B cell (primary cell): ENCODE measurements at regions not wholly inside any gene's neighbourhood (a gene's known extent, or its start where the extent isn't known, plus 50 kb on each side); places are given as distances from the start of the nearest gene placed in this dataset.

Experiments
- ATAC-seq: fragments of 200-7000 bp; cut with Tn5 transposase; one replicate; pipeline ENCODE4 v1.10.0; 2021; ENCODE audit warnings: low read depth, mild to moderate bottlenecking, moderate number of reproducible peaks, moderate library complexity
- CTCF ChIA-PET: fragments of 350-600 bp; sonication (Branson Sonifier 250); formaldehyde crosslinking; loops from one replicate; lab custom pipeline; 2021; ENCODE audit warnings: antibody characterized with exemption, inconsistent platforms; lab: Charles Lee
- POLR2A ChIA-PET: fragments of 350-600 bp; sonication (Branson Sonifier 250); formaldehyde crosslinking; loops from one replicate; lab custom pipeline; 2021; ENCODE audit warnings: antibody characterized with exemption; lab: Charles Lee
- DNase-seq: peaks from one replicate; pipeline ENCODE4 v3.0.0; 2013
- H2AFZ ChIP-seq: 2 replicates; pipeline ENCODE4 v1.6.1; 2012; ENCODE audit warnings: mild to moderate bottlenecking, low read depth, low read length; ENCODE audit not compliant: insufficient read depth, poor library complexity, severe bottlenecking
- H3K27ac ChIP-seq, 2 donors: 1 replicate in 1 of 2; 2 replicates in 1 of 2; pipeline ENCODE4 v1.5.1; 2012 to 2013; ENCODE audit warnings: low read length in 2 of 2, mild to moderate bottlenecking in 2 of 2, moderate library complexity in 1 of 2
- H3K27me3 ChIP-seq, 4 experiments: fragments of 200-600 bp in 1 of 4; sonication (generic) in 1 of 4; replicated peaks in 1 of 4; 1 replicate in 2 of 4; 2 replicates in 2 of 4; pipeline versions ENCODE4 v1.6.1 to v1.7.0; 2013 to 2016; ENCODE audit warnings: low read length in 3 of 4, mild to moderate bottlenecking in 2 of 4, mixed read lengths in 1 of 4, moderate library complexity in 1 of 4; ENCODE audit not compliant: insufficient read depth in 4 of 4, control insufficient read depth in 3 of 4; ENCODE audit errors: control extremely low read depth in 1 of 4
- H3K36me3 ChIP-seq, 2 experiments: replicated peaks in 1 of 2; 1 replicate in 1 of 2; 2 replicates in 1 of 2; pipeline versions ENCODE4 v1.6.1 to v1.7.1; 2013; ENCODE audit warnings: low read length in 1 of 2; ENCODE audit not compliant: insufficient read depth in 2 of 2, control insufficient read depth in 1 of 2; ENCODE audit errors: control extremely low read depth in 1 of 2, extremely low read depth in 1 of 2
- H3K4me1 ChIP-seq, 2 donors: fragments of 200-600 bp in 1 of 2; sonication (generic) in 1 of 2; 1 replicate in 1 of 2; 2 replicates in 1 of 2; pipeline versions ENCODE4 v1.5.1 to v1.6.1; 2013 to 2017; ENCODE audit warnings: low read length in 2 of 2; ENCODE audit not compliant: control insufficient read depth in 2 of 2, insufficient read depth in 2 of 2
- H3K4me2 ChIP-seq: replicated peaks from 2 replicates; pipeline ENCODE3; 2012; ENCODE audit warnings: mild to moderate bottlenecking, low read depth, low read length; ENCODE audit not compliant: poor library complexity, severe bottlenecking
- H3K4me3 ChIP-seq, 5 experiments: fragments of 200-600 bp in 1 of 5; sonication (generic) in 1 of 5; 1 replicate in 3 of 5; 2 replicates in 2 of 5; pipeline versions ENCODE4 v1.5.1 to v1.7.0; 2011 to 2016; ENCODE audit warnings: low read length in 4 of 5, mild to moderate bottlenecking in 4 of 5, low read depth in 2 of 5, control low read depth in 1 of 5, moderate library complexity in 1 of 5; ENCODE audit not compliant: insufficient read depth in 1 of 5; ENCODE audit errors: control extremely low read depth in 1 of 5, extremely low read depth in 1 of 5
- H3K79me2 ChIP-seq: fragments of 200-600 bp; sonication (generic); one replicate; pipeline ENCODE4 v1.6.0; 2016; ENCODE audit warnings: low read length; ENCODE audit not compliant: control insufficient read depth, insufficient read depth
- H3K9ac ChIP-seq: fragments of 200-600 bp; sonication (generic); 2 replicates; pipeline ENCODE4 v1.6.1; 2017; ENCODE audit warnings: mild to moderate bottlenecking, low read length, moderate library complexity
- H3K9me3 ChIP-seq, 3 donors: one replicate each; pipeline versions ENCODE4 v1.6.1 to v1.7.1; 2013; ENCODE audit warnings: low read length in 2 of 3; ENCODE audit not compliant: control insufficient read depth in 2 of 3, insufficient read depth in 1 of 3; ENCODE audit errors: control extremely low read depth in 1 of 3
- H4K20me1 ChIP-seq: 2 replicates; pipeline ENCODE4 v1.6.0; 2012; ENCODE audit warnings: mild to moderate bottlenecking, low read length; ENCODE audit not compliant: insufficient read depth, control insufficient read depth, poor library complexity, severe bottlenecking
- H3K27ac Mint-ChIP-seq: one replicate; pipeline ENCODE4 v1.8.0; 2021; ENCODE audit warnings: mixed read lengths
- H3K27me3 Mint-ChIP-seq: one replicate; pipeline ENCODE4 v1.8.0; 2021; ENCODE audit warnings: mixed read lengths
- H3K4me1 Mint-ChIP-seq: one replicate; pipeline ENCODE4 v1.8.0; 2021; ENCODE audit warnings: mixed read lengths
- H3K4me3 Mint-ChIP-seq: one replicate; pipeline ENCODE4 v1.8.0; 2021; ENCODE audit warnings: mixed read lengths
- H3K9me3 Mint-ChIP-seq: one replicate; pipeline ENCODE4 v1.8.0; 2022; ENCODE audit warnings: mixed read lengths; ENCODE audit not compliant: insufficient read depth
- EZH2 ChIP-seq: IDR thresholded peaks from 2 replicates; pipeline ENCODE4 v1.6.1; 2012; ENCODE audit warnings: borderline replicate concordance, low read depth, mild to moderate bottlenecking, moderate library complexity, low read length; ENCODE audit not compliant: insufficient read depth, poor library complexity, severe bottlenecking
- WGBS: methylation state at CpG from one replicate; pipeline ENCODE4 v1.1.5; 2013; ENCODE audit warnings: missing lambda C conversion rate; ENCODE audit not compliant: insufficient coverage; 5-methylcytosine and 5-hydroxymethylcytosine counted together
- intact Hi-C: fragments of 100-400 bp; cut with micrococcal nuclease; formaldehyde crosslinking; loops from one replicate; pipeline ENCODE4 v1.10.0; 2022
- TF ChIP-seq, protein P1 (sequence below): fragments of 200-600 bp; IDR thresholded peaks from one replicate; pipeline ENCODE4 v1.8.0; 2022; ENCODE audit warnings: antibody characterized with exemption, mild to moderate bottlenecking

DNA sequence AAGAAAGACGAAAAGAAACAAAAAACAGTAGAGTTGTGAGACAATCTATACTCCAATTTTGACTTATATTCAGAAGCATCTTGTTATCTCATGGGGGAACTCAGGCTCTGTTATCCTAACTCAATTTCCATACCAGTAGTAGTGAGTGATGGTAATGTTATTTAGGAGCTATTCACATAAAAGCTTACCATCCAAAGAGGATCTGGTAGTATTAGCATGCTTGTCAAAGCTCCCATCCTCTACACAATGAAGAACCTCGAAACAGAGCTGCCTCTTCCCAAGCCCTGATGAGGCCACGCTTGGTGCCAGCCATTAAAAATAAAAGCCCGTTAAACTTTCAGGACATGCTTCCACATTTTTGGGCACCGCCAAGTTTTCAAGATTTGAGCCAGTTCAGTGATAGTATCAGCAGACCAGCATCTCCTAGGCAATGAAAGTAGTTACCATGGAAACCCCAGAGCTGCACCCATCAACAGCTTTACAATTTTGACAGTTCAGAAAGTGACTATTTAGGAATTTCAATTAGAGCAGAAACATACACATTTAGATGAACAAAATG is 173.3 kb downstream of the CD83 start:
- ATAC-seq = no peak

DNA sequence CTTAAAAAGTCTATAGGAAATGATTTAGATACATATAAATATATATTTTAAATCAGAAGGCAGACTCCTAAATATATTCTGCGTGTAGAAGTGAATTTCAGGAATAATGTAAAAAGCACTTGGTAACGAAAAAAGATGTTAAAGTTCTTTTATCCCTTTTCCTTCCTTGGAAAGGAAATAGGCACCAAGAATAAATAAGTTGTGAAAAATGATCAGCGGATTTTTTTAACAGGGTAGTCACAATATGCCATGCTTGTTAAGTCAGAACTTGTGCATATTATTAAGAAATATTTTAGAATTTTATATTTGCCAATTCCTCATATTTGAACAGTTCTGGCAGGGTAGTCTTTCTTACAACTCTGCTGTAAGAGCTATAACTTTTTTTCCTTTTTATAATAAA is 173.8 kb downstream of the CD83 start:
- no peaks in the 10 kb centered on the region for H3K79me2 ChIP-seq
- H3K4me3 Mint-ChIP-seq = no peak overlapping the region
- H3K4me1 Mint-ChIP-seq = peaks cover 29% of the 10 kb centered on the region
- no peak overlapping the region for H3K9ac ChIP-seq
- no peak overlapping the region for H3K4me2 ChIP-seq
- peaks cover 17 to 18% of the 10 kb centered on the region in 2 donors for H3K4me1 ChIP-seq
- no CpG with 5 or more reads among the region's 3 CpGs for WGBS
- H3K4me3 ChIP-seq = no peak overlapping the region
- no peak overlapping the region for H3K27ac ChIP-seq
- H2AFZ ChIP-seq = no peak overlapping the region
- intact Hi-C loops = no loop called here
- no peaks in the 10 kb centered on the region for H3K36me3 ChIP-seq
- no peaks in the 10 kb centered on the region for H4K20me1 ChIP-seq
- CTCF ChIA-PET = interaction anchor here (0.8 kb wide), 1 partner anchor 22 kb away, joined by 3 read pairs; no protein-coding TSS in a partner anchor
- no peak for DNase-seq
- H3K27me3 Mint-ChIP-seq = no peaks in the 10 kb centered on the region
- TF ChIP-seq EZH2 = no peak
- TF ChIP-seq, protein P1, sequence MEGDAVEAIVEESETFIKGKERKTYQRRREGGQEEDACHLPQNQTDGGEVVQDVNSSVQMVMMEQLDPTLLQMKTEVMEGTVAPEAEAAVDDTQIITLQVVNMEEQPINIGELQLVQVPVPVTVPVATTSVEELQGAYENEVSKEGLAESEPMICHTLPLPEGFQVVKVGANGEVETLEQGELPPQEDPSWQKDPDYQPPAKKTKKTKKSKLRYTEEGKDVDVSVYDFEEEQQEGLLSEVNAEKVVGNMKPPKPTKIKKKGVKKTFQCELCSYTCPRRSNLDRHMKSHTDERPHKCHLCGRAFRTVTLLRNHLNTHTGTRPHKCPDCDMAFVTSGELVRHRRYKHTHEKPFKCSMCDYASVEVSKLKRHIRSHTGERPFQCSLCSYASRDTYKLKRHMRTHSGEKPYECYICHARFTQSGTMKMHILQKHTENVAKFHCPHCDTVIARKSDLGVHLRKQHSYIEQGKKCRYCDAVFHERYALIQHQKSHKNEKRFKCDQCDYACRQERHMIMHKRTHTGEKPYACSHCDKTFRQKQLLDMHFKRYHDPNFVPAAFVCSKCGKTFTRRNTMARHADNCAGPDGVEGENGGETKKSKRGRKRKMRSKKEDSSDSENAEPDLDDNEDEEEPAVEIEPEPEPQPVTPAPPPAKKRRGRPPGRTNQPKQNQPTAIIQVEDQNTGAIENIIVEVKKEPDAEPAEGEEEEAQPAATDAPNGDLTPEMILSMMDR = no peak
- no peaks in the 10 kb centered on the region for H3K27me3 ChIP-seq
- POLR2A ChIA-PET = no interaction called here
- no peak for ATAC-seq
- H3K9me3 ChIP-seq = no peaks in the 10 kb centered on the region
- no peaks in the 10 kb centered on the region for H3K9me3 Mint-ChIP-seq
- H3K27ac Mint-ChIP-seq = no peak overlapping the region

More for the DNA sequence above, 173.3 kb downstream of the CD83 start:
- DNase-seq = no peak
- no peak overlapping the region for H3K27ac ChIP-seq
- H3K9ac ChIP-seq = peak overlapping the region; percentile 6
- ChIA-PET POLR2A (no interaction called here), CTCF (interaction anchor here (0.8 kb wide), 1 partner anchor 21 kb away, joined by 3 read pairs; no protein-coding TSS in a partner anchor)
- H2AFZ ChIP-seq = peak overlapping the region; percentile 63
- peaks cover 17 to 18% of the 10 kb centered on the region in 2 donors for H3K4me1 ChIP-seq
- H3K4me2 ChIP-seq = peak overlapping the region; percentile 60
- H3K9me3 ChIP-seq = no peaks in the 10 kb centered on the region
- no peak overlapping the region for H3K4me3 ChIP-seq
- Mint-ChIP-seq H3K4me1 (peaks cover 29% of the 10 kb centered on the region), H3K27ac (peak overlapping the region; percentile 28), H3K4me3 (peak overlapping the region; percentile 35), H3K27me3 (no peaks in the 10 kb centered on the region), H3K9me3 (no peaks in the 10 kb centered on the region)
- WGBS = 100% methylated on average over 4 of the region's 5 CpGs
- no peaks in the 10 kb centered on the region for H3K36me3 ChIP-seq
- H3K27me3 ChIP-seq = no peaks in the 10 kb centered on the region
- intact Hi-C loops = no loop called here
- TF ChIP-seq, protein P1 = no peak
- TF ChIP-seq EZH2 = no peak
- no peaks in the 10 kb centered on the region for H4K20me1 ChIP-seq
- no peaks in the 10 kb centered on the region for H3K79me2 ChIP-seq
